ENCODE measurements at regions not wholly inside any gene's neighbourhood (a gene's known extent, or its start where the extent isn't known, plus 50 kb on each side); places are given as distances from the start of the nearest gene placed in this dataset.

DNA sequence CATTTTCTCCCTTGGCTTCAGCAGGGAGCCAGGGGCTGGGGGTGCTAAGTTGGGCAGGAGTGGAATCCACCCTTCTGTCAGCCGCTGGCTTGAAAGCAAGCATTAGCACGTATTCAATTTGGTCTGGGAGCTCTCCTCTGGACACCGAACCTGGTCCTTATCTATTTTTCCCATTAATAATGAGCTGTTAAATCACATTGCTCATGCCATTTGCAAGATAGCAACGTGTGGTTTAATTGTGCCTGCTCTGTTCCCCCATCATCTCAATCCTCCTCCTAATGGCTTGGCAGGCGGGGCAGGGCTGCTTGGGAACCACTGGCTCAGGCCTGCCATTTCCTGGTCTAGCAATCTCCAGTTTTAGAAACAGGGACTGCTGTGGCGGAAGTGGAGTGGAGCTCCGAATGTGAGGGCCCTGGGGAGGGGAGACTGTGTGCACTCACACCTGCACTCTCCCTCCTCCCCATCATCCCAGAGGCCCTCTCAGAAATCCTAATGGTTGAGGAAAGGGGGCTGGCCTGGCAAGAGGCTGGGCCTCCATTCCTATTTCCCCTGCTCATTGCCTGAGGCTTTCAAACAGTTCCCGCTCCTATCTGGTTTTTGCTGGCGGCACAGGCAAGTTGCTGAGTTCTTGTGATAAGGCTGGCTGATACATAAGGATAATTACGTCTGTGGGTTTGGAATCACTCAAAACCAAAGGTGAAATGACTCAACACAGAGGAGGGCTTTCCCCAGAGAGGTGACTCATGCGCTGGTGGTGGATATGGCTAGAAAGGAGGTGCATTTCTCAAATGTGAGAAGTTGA lies 201.2 kb upstream of the E2F8 start (continued):
- TF ChIP-seq, protein P1, sequence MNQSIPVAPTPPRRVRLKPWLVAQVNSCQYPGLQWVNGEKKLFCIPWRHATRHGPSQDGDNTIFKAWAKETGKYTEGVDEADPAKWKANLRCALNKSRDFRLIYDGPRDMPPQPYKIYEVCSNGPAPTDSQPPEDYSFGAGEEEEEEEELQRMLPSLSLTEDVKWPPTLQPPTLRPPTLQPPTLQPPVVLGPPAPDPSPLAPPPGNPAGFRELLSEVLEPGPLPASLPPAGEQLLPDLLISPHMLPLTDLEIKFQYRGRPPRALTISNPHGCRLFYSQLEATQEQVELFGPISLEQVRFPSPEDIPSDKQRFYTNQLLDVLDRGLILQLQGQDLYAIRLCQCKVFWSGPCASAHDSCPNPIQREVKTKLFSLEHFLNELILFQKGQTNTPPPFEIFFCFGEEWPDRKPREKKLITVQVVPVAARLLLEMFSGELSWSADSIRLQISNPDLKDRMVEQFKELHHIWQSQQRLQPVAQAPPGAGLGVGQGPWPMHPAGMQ (IDR thresholded peaks at IDR 0.05; ENCODE audit: borderline replicate concordance), result no peak
- TF ChIP-seq ZZZ3 (IDR thresholded peaks at IDR 0.05; ENCODE audit: control insufficient read depth, insufficient read length, low read depth) (no peak), LARP7 (IDR thresholded peaks at IDR 0.05) (0 out of 2 replicates have a peak, but pooled peaks have one; percentile 10), WRNIP1 (IDR thresholded peaks at IDR 0.05; ENCODE audit: borderline replicate concordance, low read depth, low read length) (no peak), TAF1 (IDR thresholded peaks at IDR 0.05; ENCODE audit: borderline replicate concordance, low read depth, low read length) (no peak), RB1 (IDR thresholded peaks at IDR 0.05; ENCODE audit: borderline replicate concordance) (0 out of 2 replicates have a peak, but pooled peaks have one; percentile 25), RELB (IDR thresholded peaks at IDR 0.05; ENCODE audit: low read depth) (peak; percentile 97), ETV6 (conservative IDR thresholded peaks at IDR 0.05 in 1 of 2, IDR thresholded peaks at IDR 0.05 in 1 of 2; ENCODE audit: borderline replicate concordance in 1 of 2, low read depth in 1 of 2) (peak in 1 of 2 experiments; percentile 92; a peak in 2 of 4 replicates), ZNF24 (IDR thresholded peaks at IDR 0.05) (peak; percentile 83), ZNF592 (IDR thresholded peaks at IDR 0.05) (no peak), KAT2A (conservative IDR thresholded peaks at IDR 0.05; ENCODE audit: control insufficient read depth, low read depth, low read length) (no peak), ASH2L (IDR thresholded peaks at IDR 0.05; ENCODE audit: borderline replicate concordance, low read depth) (0 out of 2 replicates have a peak, but pooled peaks have one; percentile 79), ELK1 (IDR thresholded peaks at IDR 0.05; ENCODE audit: low read depth, low read length) (no peak)
- TF ChIP-seq, protein P2, sequence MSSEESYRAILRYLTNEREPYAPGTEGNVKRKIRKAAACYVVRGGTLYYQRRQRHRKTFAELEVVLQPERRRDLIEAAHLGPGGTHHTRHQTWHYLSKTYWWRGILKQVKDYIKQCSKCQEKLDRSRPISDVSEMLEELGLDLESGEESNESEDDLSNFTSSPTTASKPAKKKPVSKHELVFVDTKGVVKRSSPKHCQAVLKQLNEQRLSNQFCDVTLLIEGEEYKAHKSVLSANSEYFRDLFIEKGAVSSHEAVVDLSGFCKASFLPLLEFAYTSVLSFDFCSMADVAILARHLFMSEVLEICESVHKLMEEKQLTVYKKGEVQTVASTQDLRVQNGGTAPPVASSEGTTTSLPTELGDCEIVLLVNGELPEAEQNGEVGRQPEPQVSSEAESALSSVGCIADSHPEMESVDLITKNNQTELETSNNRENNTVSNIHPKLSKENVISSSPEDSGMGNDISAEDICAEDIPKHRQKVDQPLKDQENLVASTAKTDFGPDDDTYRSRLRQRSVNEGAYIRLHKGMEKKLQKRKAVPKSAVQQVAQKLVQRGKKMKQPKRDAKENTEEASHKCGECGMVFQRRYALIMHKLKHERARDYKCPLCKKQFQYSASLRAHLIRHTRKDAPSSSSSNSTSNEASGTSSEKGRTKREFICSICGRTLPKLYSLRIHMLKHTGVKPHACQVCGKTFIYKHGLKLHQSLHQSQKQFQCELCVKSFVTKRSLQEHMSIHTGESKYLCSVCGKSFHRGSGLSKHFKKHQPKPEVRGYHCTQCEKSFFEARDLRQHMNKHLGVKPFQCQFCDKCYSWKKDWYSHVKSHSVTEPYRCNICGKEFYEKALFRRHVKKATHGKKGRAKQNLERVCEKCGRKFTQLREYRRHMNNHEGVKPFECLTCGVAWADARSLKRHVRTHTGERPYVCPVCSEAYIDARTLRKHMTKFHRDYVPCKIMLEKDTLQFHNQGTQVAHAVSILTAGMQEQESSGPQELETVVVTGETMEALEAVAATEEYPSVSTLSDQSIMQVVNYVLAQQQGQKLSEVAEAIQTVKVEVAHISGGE (CRISPR knock-in tag; IDR thresholded peaks at IDR 0.05), result no peak
- TF ChIP-seq, protein P3, sequence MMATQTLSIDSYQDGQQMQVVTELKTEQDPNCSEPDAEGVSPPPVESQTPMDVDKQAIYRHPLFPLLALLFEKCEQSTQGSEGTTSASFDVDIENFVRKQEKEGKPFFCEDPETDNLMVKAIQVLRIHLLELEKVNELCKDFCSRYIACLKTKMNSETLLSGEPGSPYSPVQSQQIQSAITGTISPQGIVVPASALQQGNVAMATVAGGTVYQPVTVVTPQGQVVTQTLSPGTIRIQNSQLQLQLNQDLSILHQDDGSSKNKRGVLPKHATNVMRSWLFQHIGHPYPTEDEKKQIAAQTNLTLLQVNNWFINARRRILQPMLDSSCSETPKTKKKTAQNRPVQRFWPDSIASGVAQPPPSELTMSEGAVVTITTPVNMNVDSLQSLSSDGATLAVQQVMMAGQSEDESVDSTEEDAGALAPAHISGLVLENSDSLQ (IDR thresholded peaks at IDR 0.05), result no peak

Data from GM12878 (cell line).